ENCODE measurements at regions not wholly inside any gene's neighbourhood (a gene's known extent, or its start where the extent isn't known, plus 50 kb on each side); places are given as distances from the start of the nearest gene placed in this dataset.
"Not testable (repeated sequence)": the region's sequence is repeated elsewhere in the genome, so short reads cannot be mapped to it uniquely, and the experiment has no call there.

GRCh38 chr6:80959034-80959433, 793.4 kb downstream of the TENT5A start:
- intact Hi-C loops (cut with micrococcal nuclease) = no loop called here
- Mint-ChIP-seq H3K4me3 (no peak overlapping the region), H3K27ac (no peak overlapping the region), H3K27me3 (ENCODE audit: low read depth) (no peaks in the 10 kb centered on the region), H3K9me3 (no peaks in the 10 kb centered on the region), H3K36me3 (ENCODE audit: low read depth) (no peaks in the 10 kb centered on the region), H3K4me1 (ENCODE audit: low read depth) (no peaks in the 10 kb centered on the region)
- no peak for DNase-seq
- CTCF ChIA-PET = no interaction called here

- Mint-ChIP-seq H3K4me1 (ENCODE audit: low read depth) (no peaks in the 10 kb centered on the region), H3K27me3 (ENCODE audit: low read depth) (no peaks in the 10 kb centered on the region), H3K27ac (no peak overlapping the region), H3K4me3 (no peak overlapping the region), H3K36me3 (ENCODE audit: low read depth) (no peaks in the 10 kb centered on the region), H3K9me3 (no peaks in the 10 kb centered on the region)
- CTCF ChIA-PET = no interaction called here
- intact Hi-C loops (cut with micrococcal nuclease) = no loop called here
- no peak for DNase-seq
Observed at GRCh38 chr6:80956898-80957297, 795.6 kb downstream of the TENT5A start.

- H3K9me3 Mint-ChIP-seq; DNase-seq; CTCF ChIA-PET; H3K27ac Mint-ChIP-seq; intact Hi-C loops (cut with micrococcal nuclease); H3K4me1 Mint-ChIP-seq (ENCODE audit: low read depth); H3K4me3 Mint-ChIP-seq; H3K36me3 Mint-ChIP-seq (ENCODE audit: low read depth); H3K27me3 Mint-ChIP-seq (ENCODE audit: low read depth): not testable (repeated sequence)
Observed at GRCh38 chr6:80952479-80952878, 800.0 kb downstream of the TENT5A start.

GRCh38 chr6:80946402-80946801, 806.1 kb downstream of the TENT5A start:
- Mint-ChIP-seq H3K4me3 (no peak overlapping the region), H3K27ac (no peak overlapping the region)

GRCh38 chr6:80942911-80943310, 809.6 kb downstream of the TENT5A start:
- Mint-ChIP-seq H3K9me3 (peaks cover 4% of the 10 kb centered on the region), H3K36me3 (ENCODE audit: low read depth) (no peaks in the 10 kb centered on the region), H3K27me3 (ENCODE audit: low read depth) (no peaks in the 10 kb centered on the region), H3K4me3 (no peak overlapping the region), H3K4me1 (ENCODE audit: low read depth) (no peaks in the 10 kb centered on the region), H3K27ac (no peak overlapping the region)
- no peak for DNase-seq
- CTCF ChIA-PET = no interaction called here
- intact Hi-C loops (cut with micrococcal nuclease) = no loop called here

More at GRCh38 chr6:80946402-80946801, 806.1 kb downstream of the TENT5A start:
- H3K27me3 Mint-ChIP-seq (ENCODE audit: low read depth) = no peaks in the 10 kb centered on the region
- no peaks in the 10 kb centered on the region for H3K9me3 Mint-ChIP-seq
- intact Hi-C loops (cut with micrococcal nuclease) = no loop called here
- H3K4me1 Mint-ChIP-seq (ENCODE audit: low read depth) = no peaks in the 10 kb centered on the region
- DNase-seq = no peak
- CTCF ChIA-PET = no interaction called here
- no peaks in the 10 kb centered on the region for H3K36me3 Mint-ChIP-seq (ENCODE audit: low read depth)

GRCh38 chr6:80940976-80941375, 811.5 kb downstream of the TENT5A start:
- CTCF ChIA-PET = no interaction called here
- no peaks in the 10 kb centered on the region for H3K36me3 Mint-ChIP-seq (ENCODE audit: low read depth)
- no peaks in the 10 kb centered on the region for H3K4me1 Mint-ChIP-seq (ENCODE audit: low read depth)
- intact Hi-C loops (cut with micrococcal nuclease) = no loop called here
- peaks cover 6% of the 10 kb centered on the region for H3K9me3 Mint-ChIP-seq
- no peaks in the 10 kb centered on the region for H3K27me3 Mint-ChIP-seq (ENCODE audit: low read depth)
- no peak overlapping the region for H3K4me3 Mint-ChIP-seq
- H3K27ac Mint-ChIP-seq = no peak overlapping the region
- no peak for DNase-seq

- H3K36me3 Mint-ChIP-seq (ENCODE audit: low read depth) = no peaks in the 10 kb centered on the region
- CTCF ChIA-PET = no interaction called here
- no peak overlapping the region for H3K27ac Mint-ChIP-seq
- intact Hi-C loops (cut with micrococcal nuclease) = no loop called here
- H3K27me3 Mint-ChIP-seq (ENCODE audit: low read depth) = no peaks in the 10 kb centered on the region
- DNase-seq = no peak
- no peaks in the 10 kb centered on the region for H3K4me1 Mint-ChIP-seq (ENCODE audit: low read depth)
- H3K9me3 Mint-ChIP-seq = peaks cover 6% of the 10 kb centered on the region
- H3K4me3 Mint-ChIP-seq = no peak overlapping the region
Observed at GRCh38 chr6:80940571-80940970, 811.9 kb downstream of the TENT5A start.

GRCh38 chr6:80939898-80940297, 812.6 kb downstream of the TENT5A start:
- no peaks in the 10 kb centered on the region for H3K36me3 Mint-ChIP-seq (ENCODE audit: low read depth)
- CTCF ChIA-PET = interaction anchor here (0.5 kb wide), 1 partner anchor 9 kb away, joined by 3 read pairs; no protein-coding TSS in a partner anchor
- intact Hi-C loops (cut with micrococcal nuclease) = no loop called here

GRCh38 chr6:80939480-80939879, 813.0 kb downstream of the TENT5A start:
- Mint-ChIP-seq H3K27me3 (ENCODE audit: low read depth) (no peaks in the 10 kb centered on the region), H3K36me3 (ENCODE audit: low read depth) (no peaks in the 10 kb centered on the region), H3K4me3 (no peak overlapping the region), H3K4me1 (ENCODE audit: low read depth) (no peaks in the 10 kb centered on the region), H3K27ac (no peak overlapping the region), H3K9me3 (peaks cover 6% of the 10 kb centered on the region)
- CTCF ChIA-PET = interaction anchor here (0.5 kb wide), 1 partner anchor 8 kb away, joined by 3 read pairs; no protein-coding TSS in a partner anchor
- DNase-seq = no peak
- intact Hi-C loops (cut with micrococcal nuclease) = no loop called here

More at GRCh38 chr6:80939898-80940297, 812.6 kb downstream of the TENT5A start:
- Mint-ChIP-seq H3K4me1 (ENCODE audit: low read depth) (no peaks in the 10 kb centered on the region), H3K27ac (no peak overlapping the region), H3K27me3 (ENCODE audit: low read depth) (no peaks in the 10 kb centered on the region), H3K4me3 (no peak overlapping the region), H3K9me3 (peaks cover 6% of the 10 kb centered on the region)
- DNase-seq = no peak

- CTCF ChIA-PET = no interaction called here
Observed at GRCh38 chr6:80938131-80938530, 814.4 kb downstream of the TENT5A start.

GRCh38 chr6:80932359-80932758, 820.1 kb downstream of the TENT5A start:
- H3K27me3 Mint-ChIP-seq (ENCODE audit: low read depth) = no peaks in the 10 kb centered on the region
- no peak overlapping the region for H3K27ac Mint-ChIP-seq
- H3K36me3 Mint-ChIP-seq (ENCODE audit: low read depth) = no peaks in the 10 kb centered on the region
- no peak overlapping the region for H3K4me3 Mint-ChIP-seq
- CTCF ChIA-PET = no interaction called here
- no peaks in the 10 kb centered on the region for H3K4me1 Mint-ChIP-seq (ENCODE audit: low read depth)
- intact Hi-C loops (cut with micrococcal nuclease) = no loop called here
- peaks cover 5% of the 10 kb centered on the region for H3K9me3 Mint-ChIP-seq
- DNase-seq = no peak

More at GRCh38 chr6:80938131-80938530, 814.4 kb downstream of the TENT5A start:
- H3K27me3 Mint-ChIP-seq (ENCODE audit: low read depth) = no peaks in the 10 kb centered on the region
- H3K4me1 Mint-ChIP-seq (ENCODE audit: low read depth) = no peaks in the 10 kb centered on the region
- no peak overlapping the region for H3K4me3 Mint-ChIP-seq
- peaks cover 8% of the 10 kb centered on the region for H3K9me3 Mint-ChIP-seq
- intact Hi-C loops (cut with micrococcal nuclease) = no loop called here
- no peaks in the 10 kb centered on the region for H3K36me3 Mint-ChIP-seq (ENCODE audit: low read depth)
- no peak for DNase-seq
- H3K27ac Mint-ChIP-seq = no peak overlapping the region

GRCh38 chr6:80930376-80930775, 822.1 kb downstream of the TENT5A start:
- no peaks in the 10 kb centered on the region for H3K36me3 Mint-ChIP-seq (ENCODE audit: low read depth)
- H3K4me1 Mint-ChIP-seq (ENCODE audit: low read depth) = no peaks in the 10 kb centered on the region
- peaks cover 11% of the 10 kb centered on the region for H3K9me3 Mint-ChIP-seq
- H3K27me3 Mint-ChIP-seq (ENCODE audit: low read depth) = no peaks in the 10 kb centered on the region
- DNase-seq = no peak
- CTCF ChIA-PET = interaction anchor here (0.7 kb wide), 1 partner anchor 163 kb away, joined by 3 read pairs; no protein-coding TSS in a partner anchor
- no peak overlapping the region for H3K4me3 Mint-ChIP-seq
- H3K27ac Mint-ChIP-seq = no peak overlapping the region
- intact Hi-C loops (cut with micrococcal nuclease) = no loop called here

- CTCF ChIA-PET = no interaction called here
Observed at GRCh38 chr6:80923816-80924215, 817.3 kb downstream of the BCKDHB start.

More at GRCh38 chr6:80923816-80924215, 817.3 kb downstream of the BCKDHB start:
- no peak overlapping the region for H3K4me3 Mint-ChIP-seq
- H3K27ac Mint-ChIP-seq = no peak overlapping the region
- peaks cover 8% of the 10 kb centered on the region for H3K9me3 Mint-ChIP-seq
- no peaks in the 10 kb centered on the region for H3K36me3 Mint-ChIP-seq (ENCODE audit: low read depth)
- H3K27me3 Mint-ChIP-seq (ENCODE audit: low read depth) = no peaks in the 10 kb centered on the region
- intact Hi-C loops (cut with micrococcal nuclease) = loop anchor here (10.0 kb wide), 1 partner anchor 779 kb away; no protein-coding TSS in a partner anchor
- no peaks in the 10 kb centered on the region for H3K4me1 Mint-ChIP-seq (ENCODE audit: low read depth)
- no peak for DNase-seq
